ENCODE measurements at regions not wholly inside any gene's neighbourhood (a gene's known extent, or its start where the extent isn't known, plus 50 kb on each side); places are given as distances from the start of the nearest gene placed in this dataset.
"Not testable (repeated sequence)": the region's sequence is repeated elsewhere in the genome, so short reads cannot be mapped to it uniquely, and the experiment has no call there.

DNA sequence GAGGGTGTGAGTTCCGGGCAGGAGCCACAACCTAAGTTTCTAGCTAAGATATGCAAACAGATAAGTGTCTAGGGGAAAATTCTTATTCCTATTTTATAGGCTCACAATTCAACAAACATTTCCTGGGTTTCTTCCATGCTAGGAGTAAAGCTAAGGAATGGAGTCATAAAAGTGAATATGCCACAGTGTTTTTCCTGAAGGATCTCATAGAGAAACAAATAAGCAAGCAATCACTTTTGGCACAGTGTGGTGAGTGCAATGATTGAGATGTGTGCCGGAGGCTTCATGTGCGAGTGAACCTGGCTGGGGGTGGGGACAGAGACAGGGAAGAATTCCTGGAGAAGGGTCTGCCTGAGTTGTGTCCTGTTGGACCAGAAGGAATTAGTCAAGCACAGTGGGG lies 147.4 kb downstream of the TENT5C start:
- H3K27ac ChIP-seq (ENCODE audit: low read length): no peak overlapping the region
- WGBS (ENCODE audit: insufficient coverage, low lambda C conversion rate): 100% methylated on average over 1 of the region's 3 CpGs

DNA sequence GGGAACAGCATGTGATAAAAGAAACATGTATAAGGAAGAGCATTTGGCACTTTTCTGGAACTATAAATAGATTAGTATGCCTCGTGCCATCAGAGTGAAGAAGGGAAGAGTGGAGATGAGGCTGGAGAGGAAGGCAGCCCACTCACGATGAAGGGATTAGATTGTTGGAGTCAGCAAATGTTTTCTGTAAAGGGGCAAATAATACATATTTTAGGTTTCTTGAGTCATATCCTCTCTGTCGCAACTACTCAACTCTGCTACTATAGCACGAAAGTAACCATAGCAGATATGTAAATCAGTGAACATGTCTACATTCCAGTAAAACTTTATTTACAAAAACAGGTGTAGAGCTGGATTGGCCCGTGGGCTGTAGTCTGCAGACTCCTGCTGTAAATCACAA lies 147.8 kb downstream of the TENT5C start:
- Histone ChIP-seq H3K4me3 (ENCODE audit: low read length) (no peak overlapping the region), H3K4me1 (ENCODE audit: control insufficient read depth, insufficient read depth, low read length) (no peaks in the 10 kb centered on the region), H3K36me3 (ENCODE audit: control insufficient read depth, insufficient read depth, low read length) (no peaks in the 10 kb centered on the region), H3K27ac (ENCODE audit: low read length) (no peak overlapping the region), H3K9me3 (ENCODE audit: control insufficient read depth, low read depth, low read length) (no peaks in the 10 kb centered on the region), H3K27me3 (ENCODE audit: control insufficient read depth, insufficient read depth, low read length) (peaks cover 10% of the 10 kb centered on the region)
- WGBS (ENCODE audit: insufficient coverage, low lambda C conversion rate): 100% methylated on average over 1 of the region's 5 CpGs
- DNase-seq: no peak

More for the DNA sequence above, 147.4 kb downstream of the TENT5C start:
- Histone ChIP-seq H3K4me3 (ENCODE audit: low read length) (no peak overlapping the region), H3K9me3 (ENCODE audit: control insufficient read depth, low read depth, low read length) (no peaks in the 10 kb centered on the region), H3K27me3 (ENCODE audit: control insufficient read depth, insufficient read depth, low read length) (peaks cover 8% of the 10 kb centered on the region), H3K4me1 (ENCODE audit: control insufficient read depth, insufficient read depth, low read length) (no peaks in the 10 kb centered on the region), H3K36me3 (ENCODE audit: control insufficient read depth, insufficient read depth, low read length) (no peaks in the 10 kb centered on the region)
- DNase-seq: no peak

GRCh38 chr1:117754061-117754969 lies 148.5 kb downstream of the TENT5C start:
- Histone ChIP-seq H3K27ac (ENCODE audit: low read length) (no peak overlapping the region), H3K9me3 (ENCODE audit: control insufficient read depth, low read depth, low read length) (no peaks in the 10 kb centered on the region), H3K27me3 (ENCODE audit: control insufficient read depth, insufficient read depth, low read length) (peaks cover 11% of the 10 kb centered on the region), H3K4me1 (ENCODE audit: control insufficient read depth, insufficient read depth, low read length) (peaks cover 2% of the 10 kb centered on the region), H3K36me3 (ENCODE audit: control insufficient read depth, insufficient read depth, low read length) (no peaks in the 10 kb centered on the region), H3K4me3 (ENCODE audit: low read length) (no peak overlapping the region)
- DNase-seq: peak; percentile 29 to 47
- no CpG with 5 or more reads among the region's 9 CpGs for WGBS (ENCODE audit: insufficient coverage, low lambda C conversion rate)

DNA sequence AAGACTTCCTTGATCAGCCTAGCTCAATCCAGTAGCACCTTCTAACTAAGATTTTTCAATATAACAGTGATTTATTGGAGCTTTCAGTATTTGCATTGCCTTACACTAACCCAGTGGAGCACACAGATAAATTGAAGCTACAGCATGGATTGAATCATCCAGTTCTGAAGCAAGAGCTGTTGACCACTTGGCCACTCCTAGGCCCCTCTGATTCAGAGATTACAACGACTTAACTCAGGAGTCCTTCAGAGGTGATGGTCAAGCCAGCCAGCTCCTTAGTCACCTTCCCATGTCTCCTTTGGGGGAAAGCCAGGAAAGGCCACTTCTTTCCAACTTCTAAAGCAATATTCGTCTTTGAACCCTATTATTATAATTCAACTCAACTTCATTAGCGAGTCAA lies 151.8 kb downstream of the TENT5C start:
- no peak for DNase-seq
- Histone ChIP-seq H3K4me3 (ENCODE audit: low read length) (no peak overlapping the region), H3K27me3 (ENCODE audit: control insufficient read depth, insufficient read depth, low read length) (peaks cover 9% of the 10 kb centered on the region), H3K9me3 (ENCODE audit: control insufficient read depth, low read depth, low read length) (no peaks in the 10 kb centered on the region), H3K4me1 (ENCODE audit: control insufficient read depth, insufficient read depth, low read length) (peaks cover 2% of the 10 kb centered on the region), H3K27ac (ENCODE audit: low read length) (no peak overlapping the region), H3K36me3 (ENCODE audit: control insufficient read depth, insufficient read depth, low read length) (no peaks in the 10 kb centered on the region)
- WGBS (ENCODE audit: insufficient coverage, low lambda C conversion rate): no CpG with 5 or more reads among the region's 3 CpGs

DNA sequence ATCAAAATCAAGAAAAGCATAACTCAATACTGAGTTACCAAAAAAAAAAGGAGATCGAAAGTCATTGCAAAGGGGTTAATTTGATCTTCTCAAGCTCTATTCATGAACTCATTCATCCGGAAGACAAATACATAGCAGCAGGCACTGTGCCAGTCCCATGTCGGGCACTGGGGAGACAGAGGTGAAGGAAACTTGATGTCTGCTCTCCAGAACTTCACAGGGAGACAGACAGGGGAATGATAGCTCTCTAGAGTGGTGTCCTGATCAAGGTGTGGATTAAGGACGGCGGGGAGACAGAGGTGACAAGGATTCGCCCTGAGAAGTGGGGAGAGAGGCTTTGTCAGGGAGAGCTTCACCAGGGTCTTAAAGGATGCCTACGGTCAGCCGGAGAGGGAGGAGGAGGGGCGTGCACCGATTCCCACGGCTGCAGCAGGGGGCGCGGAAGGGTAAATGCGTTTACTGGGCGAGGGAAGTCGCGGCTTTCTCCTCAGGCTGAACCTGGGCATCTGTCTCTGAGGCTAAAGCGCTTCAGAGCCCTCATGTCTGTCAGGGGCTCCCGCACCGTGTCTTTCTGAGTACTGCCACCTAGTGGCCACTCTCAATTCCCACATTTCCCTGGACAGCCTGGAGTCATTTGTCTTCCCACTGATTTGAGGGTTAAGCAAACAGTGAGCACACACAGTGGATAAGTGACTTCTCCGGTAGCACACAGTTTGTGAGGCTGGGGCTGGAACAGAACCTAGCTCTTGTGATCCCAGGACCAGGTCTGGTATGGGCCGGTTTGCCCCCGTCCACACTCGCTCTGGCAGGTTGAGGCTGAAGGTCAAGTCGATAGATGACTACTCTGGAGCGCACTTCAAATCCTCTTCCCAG lies 152.8 kb downstream of the TENT5C start:
- peak; percentile 72 to 76 for DNase-seq
- H3K27ac ChIP-seq (ENCODE audit: low read length): no peak overlapping the region
- no CpG with 5 or more reads among the region's 26 CpGs for WGBS (ENCODE audit: insufficient coverage, low lambda C conversion rate)
- no peaks in the 10 kb centered on the region for H3K9me3 ChIP-seq (ENCODE audit: control insufficient read depth, low read depth, low read length)
- H3K36me3 ChIP-seq (ENCODE audit: control insufficient read depth, insufficient read depth, low read length): no peaks in the 10 kb centered on the region
- H3K27me3 ChIP-seq (ENCODE audit: control insufficient read depth, insufficient read depth, low read length): peaks cover 9% of the 10 kb centered on the region
- H3K4me3 ChIP-seq (ENCODE audit: low read length): peak overlapping the region; percentile 22
- peaks cover 2% of the 10 kb centered on the region for H3K4me1 ChIP-seq (ENCODE audit: control insufficient read depth, insufficient read depth, low read length)

- Histone ChIP-seq H3K27ac (ENCODE audit: low read length) (no peak overlapping the region), H3K27me3 (ENCODE audit: control insufficient read depth, insufficient read depth, low read length) (peaks cover 9% of the 10 kb centered on the region), H3K9me3 (ENCODE audit: control insufficient read depth, low read depth, low read length) (no peaks in the 10 kb centered on the region), H3K4me1 (ENCODE audit: control insufficient read depth, insufficient read depth, low read length) (peaks cover 2% of the 10 kb centered on the region), H3K4me3 (ENCODE audit: low read length) (no peak overlapping the region), H3K36me3 (ENCODE audit: control insufficient read depth, insufficient read depth, low read length) (no peaks in the 10 kb centered on the region)
- no peak for DNase-seq
- 75% methylated on average over 1 of the region's 1 CpG for WGBS (ENCODE audit: insufficient coverage, low lambda C conversion rate)
Observed at GRCh38 chr1:117759535-117759934, 153.7 kb downstream of the TENT5C start.

GRCh38 chr1:117760069-117760468 lies 154.2 kb downstream of the TENT5C start:
- H3K4me3 ChIP-seq (ENCODE audit: low read length): no peak overlapping the region
- no peak overlapping the region for H3K27ac ChIP-seq (ENCODE audit: low read length)
- peaks cover 2% of the 10 kb centered on the region for H3K4me1 ChIP-seq (ENCODE audit: control insufficient read depth, insufficient read depth, low read length)
- H3K9me3 ChIP-seq (ENCODE audit: control insufficient read depth, low read depth, low read length): no peaks in the 10 kb centered on the region
- no peaks in the 10 kb centered on the region for H3K36me3 ChIP-seq (ENCODE audit: control insufficient read depth, insufficient read depth, low read length)
- H3K27me3 ChIP-seq (ENCODE audit: control insufficient read depth, insufficient read depth, low read length): peaks cover 9% of the 10 kb centered on the region
- no CpG with 5 or more reads among the region's 1 CpG for WGBS (ENCODE audit: insufficient coverage, low lambda C conversion rate)
- no peak for DNase-seq

- DNase-seq: no peak
- no CpG with 5 or more reads among the region's 2 CpGs for WGBS (ENCODE audit: insufficient coverage, low lambda C conversion rate)
- H3K27me3 ChIP-seq (ENCODE audit: control insufficient read depth, insufficient read depth, low read length): peaks cover 9% of the 10 kb centered on the region
- H3K4me1 ChIP-seq (ENCODE audit: control insufficient read depth, insufficient read depth, low read length): peaks cover 2% of the 10 kb centered on the region
- H3K4me3 ChIP-seq (ENCODE audit: low read length): no peak overlapping the region
- H3K27ac ChIP-seq (ENCODE audit: low read length): no peak overlapping the region
- H3K9me3 ChIP-seq (ENCODE audit: control insufficient read depth, low read depth, low read length): no peaks in the 10 kb centered on the region
- H3K36me3 ChIP-seq (ENCODE audit: control insufficient read depth, insufficient read depth, low read length): no peaks in the 10 kb centered on the region
Observed at GRCh38 chr1:117760485-117760884, 154.6 kb downstream of the TENT5C start.

DNA sequence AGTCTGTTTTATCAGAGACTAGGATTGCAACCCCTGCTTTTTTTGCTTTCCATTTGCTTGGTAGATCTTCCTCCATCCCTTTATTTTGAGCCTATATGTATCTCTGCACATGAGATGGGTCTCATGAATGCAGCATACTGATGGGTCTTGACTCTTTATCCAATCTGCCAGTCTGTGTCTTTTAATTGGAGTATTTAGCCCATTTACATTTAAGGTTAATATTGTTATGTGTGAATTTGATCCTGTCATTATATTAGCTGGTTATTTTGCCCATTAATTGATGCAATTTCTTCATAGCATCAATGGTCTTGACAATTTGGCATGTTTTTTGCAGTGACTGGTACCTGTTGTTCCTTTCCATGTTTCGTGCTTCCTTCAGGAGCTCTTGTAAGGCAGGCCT lies 161.7 kb downstream of the GDAP2 start:
- not testable (repeated sequence) for H3K27ac ChIP-seq (ENCODE audit: low read length); H3K4me3 ChIP-seq (ENCODE audit: low read length); H3K4me1 ChIP-seq (ENCODE audit: control insufficient read depth, insufficient read depth, low read length); H3K36me3 ChIP-seq (ENCODE audit: control insufficient read depth, insufficient read depth, low read length); DNase-seq; H3K27me3 ChIP-seq (ENCODE audit: control insufficient read depth, insufficient read depth, low read length)
- H3K9me3 ChIP-seq (ENCODE audit: control insufficient read depth, low read depth, low read length): peaks cover 13% of the 10 kb centered on the region
- 100% methylated on average over 1 of the region's 1 CpG for WGBS (ENCODE audit: insufficient coverage, low lambda C conversion rate)

GRCh38 chr1:117770981-117771531 lies 158.4 kb downstream of the GDAP2 start:
- WGBS (ENCODE audit: insufficient coverage, low lambda C conversion rate): 63% methylated on average over 1 of the region's 1 CpG
- H3K27me3 ChIP-seq (ENCODE audit: control insufficient read depth, insufficient read depth, low read length): no peaks in the 10 kb centered on the region
- DNase-seq: no peak
- H3K4me3 ChIP-seq (ENCODE audit: low read length): no peak overlapping the region
- no peaks in the 10 kb centered on the region for H3K4me1 ChIP-seq (ENCODE audit: control insufficient read depth, insufficient read depth, low read length)
- H3K36me3 ChIP-seq (ENCODE audit: control insufficient read depth, insufficient read depth, low read length): no peaks in the 10 kb centered on the region
- peaks cover 13% of the 10 kb centered on the region for H3K9me3 ChIP-seq (ENCODE audit: control insufficient read depth, low read depth, low read length)
- H3K27ac ChIP-seq (ENCODE audit: low read length): no peak overlapping the region

Data from large intestine (tissue), 3 donors.